AG09309 (cell line): ENCODE measurements at regions not wholly inside any gene's neighbourhood (a gene's known extent, or its start where the extent isn't known, plus 50 kb on each side); places are given as distances from the start of the nearest gene placed in this dataset.

Experiments used
- DNase-seq: peaks from one replicate; pipeline ENCODE4 v3.0.0-alpha.2; 2010; ENCODE audit warnings: low read depth
- H3K4me3 ChIP-seq: 2 replicates; pipeline ENCODE4 v1.5.1; 2011; ENCODE audit warnings: mild to moderate bottlenecking, low read depth, low read length, moderate library complexity; ENCODE audit not compliant: control insufficient read depth
- CTCF ChIP-seq: IDR thresholded peaks from 2 replicates; pipeline ENCODE4 v1.5.1; 2011; ENCODE audit warnings: mild to moderate bottlenecking, low read depth, low read length, inconsistent platforms; ENCODE audit not compliant: insufficient read depth, control insufficient read depth; ENCODE audit errors: missing control alignments

DNA sequence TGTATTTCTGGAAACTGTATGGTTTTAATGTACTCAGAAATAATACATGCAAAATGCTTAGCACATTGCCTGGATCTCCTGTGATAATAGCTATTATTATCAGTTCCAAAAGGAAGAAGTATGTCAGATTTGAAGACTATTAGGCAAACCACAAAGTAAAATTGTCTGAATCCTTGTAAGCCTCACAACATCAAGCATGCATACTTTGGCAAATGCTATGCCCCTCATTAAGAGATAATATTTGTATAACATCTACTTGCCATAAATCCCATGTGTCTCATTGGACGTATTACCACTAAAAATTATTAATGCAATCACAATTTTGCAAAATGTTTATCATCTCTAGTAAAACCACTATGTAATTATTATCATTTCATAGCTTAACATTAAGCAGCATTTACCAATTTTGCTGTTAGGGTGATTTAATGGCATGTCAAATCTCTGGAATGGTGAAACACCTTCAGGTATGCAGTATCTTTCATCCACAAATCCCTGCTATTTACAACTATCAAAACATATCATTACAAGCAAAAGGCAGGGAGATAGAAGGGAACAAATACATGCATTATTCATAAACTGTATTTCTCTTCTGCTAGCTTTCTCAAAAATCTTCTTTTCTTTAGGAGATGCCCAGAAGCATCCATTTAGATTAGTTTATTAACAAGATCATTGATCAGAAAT is 974.6 kb upstream of the RAG2 start:
- TF ChIP-seq CTCF: no peak
- no peak for DNase-seq
- no peak overlapping the region for H3K4me3 ChIP-seq

- H3K4me3 ChIP-seq: no peak overlapping the region
- TF ChIP-seq CTCF: no peak
- no peak for DNase-seq
Observed at GRCh38 chr11:37571246-37571645, 973.2 kb upstream of the RAG2 start.

DNA sequence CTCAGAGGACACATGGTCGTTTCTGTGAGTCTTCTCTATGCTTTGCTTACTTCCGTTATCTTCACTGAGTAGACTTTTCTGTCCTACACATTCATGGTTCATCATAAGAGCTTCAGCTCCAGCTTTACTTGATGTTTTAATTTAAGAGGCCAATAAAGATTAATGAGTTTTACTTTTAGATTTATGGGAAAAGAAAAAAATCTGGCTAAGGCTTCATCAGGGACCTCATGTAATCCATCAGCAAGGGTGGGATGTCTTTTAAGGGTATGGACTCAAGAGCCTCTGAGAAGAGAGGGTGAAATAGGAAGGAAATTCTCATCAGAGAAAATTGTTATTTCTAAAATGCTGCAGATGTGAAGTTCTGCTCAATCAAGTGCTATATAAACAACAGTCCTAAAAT is 963.0 kb upstream of the RAG2 start:
- H3K4me3 ChIP-seq: no peak overlapping the region
- no peak for TF ChIP-seq CTCF
- DNase-seq: no peak

- DNase-seq: no peak
- TF ChIP-seq CTCF: no peak
Observed at GRCh38 chr11:37560346-37560745, 962.3 kb upstream of the RAG2 start.

GRCh38 chr11:37558619-37559210 is 960.7 kb upstream of the RAG2 start:
- no peak for TF ChIP-seq CTCF
- H3K4me3 ChIP-seq: no peak overlapping the region
- no peak for DNase-seq

More at GRCh38 chr11:37560346-37560745, 962.3 kb upstream of the RAG2 start:
- no peak overlapping the region for H3K4me3 ChIP-seq

GRCh38 chr11:37557990-37558389 is 960.0 kb upstream of the RAG2 start:
- DNase-seq: no peak
- no peak for TF ChIP-seq CTCF
- no peak overlapping the region for H3K4me3 ChIP-seq
